HS-27A (cell line): ENCODE measurements at regions not wholly inside any gene's neighbourhood (a gene's known extent, or its start where the extent isn't known, plus 50 kb on each side); places are given as distances from the start of the nearest gene placed in this dataset.
"Not testable (repeated sequence)": the region's sequence is repeated elsewhere in the genome, so short reads cannot be mapped to it uniquely, and the experiment has no call there.

Experiments used
- DNase-seq: peaks from one replicate; pipeline ENCODE4 v3.0.0-alpha.2; 2012; ENCODE audit warnings: low read depth, missing footprints

GRCh38 chr4:34469516-34469915, 1774.8 kb downstream of the ARAP2 start:
- DNase-seq = no peak

GRCh38 chr4:34485252-34485651, 1759.1 kb downstream of the ARAP2 start:
- no peak for DNase-seq

- no peak for DNase-seq
Measured at GRCh38 chr4:34486461-34487363, 1757.6 kb downstream of the ARAP2 start.

- no peak for DNase-seq
Measured at GRCh38 chr4:34492414-34492813, 1751.9 kb downstream of the ARAP2 start.

- DNase-seq = no peak
Measured at GRCh38 chr4:34502086-34502485, 1742.2 kb downstream of the ARAP2 start.

GRCh38 chr4:34504731-34505130, 1739.6 kb downstream of the ARAP2 start:
- not testable (repeated sequence) for DNase-seq

GRCh38 chr4:34506511-34507092, 1737.7 kb downstream of the ARAP2 start:
- DNase-seq = not testable (repeated sequence)

- no peak for DNase-seq
Measured at GRCh38 chr4:34512616-34513015, 1731.7 kb downstream of the ARAP2 start.

- DNase-seq = no peak
Measured at GRCh38 chr4:34516524-34516923, 1727.8 kb downstream of the ARAP2 start.

- no peak for DNase-seq
Measured at GRCh38 chr4:34534916-34535315, 1709.4 kb downstream of the ARAP2 start.

- DNase-seq = no peak
Measured at GRCh38 chr4:34566091-34566490, 1678.2 kb downstream of the ARAP2 start.

- no peak for DNase-seq
Measured at GRCh38 chr4:34572026-34572425, 1672.3 kb downstream of the ARAP2 start.

GRCh38 chr4:34615315-34615714, 1629.0 kb downstream of the ARAP2 start:
- DNase-seq = no peak

GRCh38 chr4:34619531-34620162, 1624.7 kb downstream of the ARAP2 start:
- DNase-seq = no peak

GRCh38 chr4:34628471-34628870, 1615.8 kb downstream of the ARAP2 start:
- DNase-seq = no peak

- DNase-seq = no peak
Measured at GRCh38 chr4:34629451-34629850, 1614.9 kb downstream of the ARAP2 start.

- no peak for DNase-seq
Measured at GRCh38 chr4:34633241-34633640, 1611.1 kb downstream of the ARAP2 start.

- DNase-seq = no peak
Measured at GRCh38 chr4:34636623-34637022, 1607.7 kb downstream of the ARAP2 start.

- no peak for DNase-seq
Measured at GRCh38 chr4:34643476-34643875, 1600.8 kb downstream of the ARAP2 start.

- DNase-seq = no peak
Measured at GRCh38 chr4:34644579-34645115, 1599.7 kb downstream of the ARAP2 start.

- DNase-seq = no peak
Measured at GRCh38 chr4:34649716-34650115, 1594.6 kb downstream of the ARAP2 start.

GRCh38 chr4:34664051-34664450, 1580.3 kb downstream of the ARAP2 start:
- DNase-seq = no peak

GRCh38 chr4:34676400-34676799, 1567.9 kb downstream of the ARAP2 start:
- DNase-seq = no peak
